CD1c-positive myeloid dendritic cell (primary cell): ENCODE measurements at regions not wholly inside any gene's neighbourhood (a gene's known extent, or its start where the extent isn't known, plus 50 kb on each side); places are given as distances from the start of the nearest gene placed in this dataset.

ENCODE experiments used
- DNase-seq: peaks from one replicate; pipeline ENCODE4 v3.0.0-alpha.2; 2016; ENCODE audit errors: extremely low spot score

GRCh38 chr17:70791748-70792443, 622.6 kb downstream of the KCNJ2 start:
- DNase-seq = no peak

- no peak for DNase-seq
Measured at GRCh38 chr17:70794738-70795137, 625.4 kb downstream of the KCNJ2 start.

- DNase-seq = no peak
Measured at GRCh38 chr17:70795620-70796019, 626.3 kb downstream of the KCNJ2 start.

- no peak for DNase-seq
Measured at GRCh38 chr17:70796757-70797156, 627.4 kb downstream of the KCNJ2 start.

GRCh38 chr17:70797166-70797565, 627.8 kb downstream of the KCNJ2 start:
- DNase-seq = no peak

- no peak for DNase-seq
Measured at GRCh38 chr17:70804161-70804560, 634.8 kb downstream of the KCNJ2 start.

- no peak for DNase-seq
Measured at GRCh38 chr17:70808596-70808995, 639.3 kb downstream of the KCNJ2 start.

GRCh38 chr17:70810609-70811008, 641.3 kb downstream of the KCNJ2 start:
- no peak for DNase-seq

- no peak for DNase-seq
Measured at GRCh38 chr17:70813355-70813930, 644.1 kb downstream of the KCNJ2 start.

GRCh38 chr17:70819183-70819582, 649.9 kb downstream of the KCNJ2 start:
- no peak for DNase-seq

- no peak for DNase-seq
Measured at GRCh38 chr17:70820276-70820675, 650.9 kb downstream of the KCNJ2 start.

- DNase-seq = no peak
Measured at GRCh38 chr17:70825321-70826125, 656.2 kb downstream of the KCNJ2 start.

GRCh38 chr17:70829876-70830275, 660.5 kb downstream of the KCNJ2 start:
- DNase-seq = no peak

- DNase-seq = no peak
Measured at GRCh38 chr17:70834039-70834438, 664.7 kb downstream of the KCNJ2 start.

GRCh38 chr17:70848785-70849184, 679.5 kb downstream of the KCNJ2 start:
- DNase-seq = no peak

GRCh38 chr17:70855401-70856054, 686.2 kb downstream of the KCNJ2 start:
- DNase-seq = no peak

- no peak for DNase-seq
Measured at GRCh38 chr17:70857351-70857750, 688.0 kb downstream of the KCNJ2 start.

GRCh38 chr17:70859829-70860228, 690.5 kb downstream of the KCNJ2 start:
- no peak for DNase-seq

GRCh38 chr17:70862295-70862694, 693.0 kb downstream of the KCNJ2 start:
- no peak for DNase-seq

GRCh38 chr17:70863436-70864248, 694.3 kb downstream of the KCNJ2 start:
- no peak for DNase-seq

- no peak for DNase-seq
Measured at GRCh38 chr17:70865993-70866804, 696.9 kb downstream of the KCNJ2 start.
